HUES64 (cell line): ENCODE measurements at regions not wholly inside any gene's neighbourhood (a gene's known extent, or its start where the extent isn't known, plus 50 kb on each side); places are given as distances from the start of the nearest gene placed in this dataset.

Experiments
- H3K27ac ChIP-seq: 2 replicates; pipeline ENCODE4 v1.7.0; 2013; ENCODE audit warnings: low read depth, low read length, inconsistent platforms
- H3K27me3 ChIP-seq: 2 replicates; pipeline ENCODE4 v1.6.1; 2013; ENCODE audit warnings: mild to moderate bottlenecking, low read length; ENCODE audit not compliant: insufficient read depth
- H3K36me3 ChIP-seq: 2 replicates; pipeline ENCODE4 v1.6.1; 2013; ENCODE audit warnings: mild to moderate bottlenecking, low read length; ENCODE audit not compliant: insufficient read depth
- H3K4me1 ChIP-seq: 2 replicates; pipeline ENCODE4 v1.6.1; 2013; ENCODE audit warnings: mild to moderate bottlenecking, low read length, moderate library complexity; ENCODE audit not compliant: insufficient read depth
- H3K4me3 ChIP-seq: 2 replicates; pipeline ENCODE4 v1.5.1; 2013; ENCODE audit warnings: mild to moderate bottlenecking, low read length, moderate library complexity
- H3K9ac ChIP-seq: 2 replicates; pipeline ENCODE4 v1.6.1; 2013; ENCODE audit warnings: mild to moderate bottlenecking, low read depth, low read length
- H3K9me3 ChIP-seq: 2 replicates; pipeline ENCODE4 v1.6.1; 2013; ENCODE audit warnings: low read depth, low read length; ENCODE audit not compliant: insufficient read depth
- WGBS: fragments of 150-250, 120-280 bp; methylation state at CpG from one replicate; pipeline ENCODE4 v1.1.7; 2013; ENCODE audit warnings: missing lambda C conversion rate; 5-methylcytosine and 5-hydroxymethylcytosine counted together

GRCh38 chr11:120023551-120023950, 114.4 kb downstream of the TRIM29 start:
- Histone ChIP-seq H3K36me3 (no peaks in the 10 kb centered on the region), H3K4me3 (no peak overlapping the region), H3K9ac (no peak overlapping the region), H3K27me3 (no peaks in the 10 kb centered on the region), H3K4me1 (peaks cover 27% of the 10 kb centered on the region), H3K9me3 (no peaks in the 10 kb centered on the region), H3K27ac (no peak overlapping the region)
- 77% methylated on average over 5 of the region's 5 CpGs for WGBS

- Histone ChIP-seq H3K9me3 (no peaks in the 10 kb centered on the region), H3K27me3 (no peaks in the 10 kb centered on the region), H3K27ac (no peak overlapping the region), H3K4me1 (peaks cover 27% of the 10 kb centered on the region), H3K36me3 (no peaks in the 10 kb centered on the region), H3K9ac (no peak overlapping the region), H3K4me3 (no peak overlapping the region)
- WGBS = no CpG with 5 or more reads among the region's 1 CpG
These were observed 114.8 kb downstream of the TRIM29 start for GRCh38 chr11:120023120-120023519.

- Histone ChIP-seq H3K9ac (no peak overlapping the region), H3K27ac (no peak overlapping the region), H3K27me3 (no peaks in the 10 kb centered on the region), H3K9me3 (no peaks in the 10 kb centered on the region), H3K4me1 (peaks cover 30% of the 10 kb centered on the region), H3K4me3 (no peak overlapping the region), H3K36me3 (no peaks in the 10 kb centered on the region)
- 89% methylated on average over 5 of the region's 5 CpGs for WGBS
These were observed 115.3 kb downstream of the TRIM29 start for GRCh38 chr11:120022617-120023016.

- Histone ChIP-seq H3K4me3 (no peak overlapping the region), H3K9me3 (no peaks in the 10 kb centered on the region), H3K27me3 (no peaks in the 10 kb centered on the region), H3K36me3 (no peaks in the 10 kb centered on the region), H3K9ac (no peak overlapping the region), H3K4me1 (peaks cover 34% of the 10 kb centered on the region), H3K27ac (no peak overlapping the region)
- 94% methylated on average over 5 of the region's 5 CpGs for WGBS
These were observed 115.9 kb downstream of the TRIM29 start for GRCh38 chr11:120021978-120022377.

GRCh38 chr11:120021391-120021953, 116.4 kb downstream of the TRIM29 start:
- no peaks in the 10 kb centered on the region for H3K27me3 ChIP-seq
- 94% methylated on average over 7 of the region's 7 CpGs for WGBS
- peaks cover 34% of the 10 kb centered on the region for H3K4me1 ChIP-seq
- H3K9me3 ChIP-seq = no peaks in the 10 kb centered on the region
- H3K4me3 ChIP-seq = no peak overlapping the region
- H3K27ac ChIP-seq = no peak overlapping the region
- no peak overlapping the region for H3K9ac ChIP-seq
- H3K36me3 ChIP-seq = no peaks in the 10 kb centered on the region

GRCh38 chr11:120020981-120021380, 116.9 kb downstream of the TRIM29 start:
- H3K27ac ChIP-seq = no peak overlapping the region
- no peak overlapping the region for H3K4me3 ChIP-seq
- no peak overlapping the region for H3K9ac ChIP-seq
- WGBS = 40% methylated on average over 2 of the region's 2 CpGs
- H3K27me3 ChIP-seq = peaks cover 3% of the 10 kb centered on the region; the same call in 1 of the 2 replicates
- H3K4me1 ChIP-seq = peaks cover 34% of the 10 kb centered on the region
- no peaks in the 10 kb centered on the region for H3K36me3 ChIP-seq
- no peaks in the 10 kb centered on the region for H3K9me3 ChIP-seq

- no peak overlapping the region for H3K27ac ChIP-seq
- H3K9me3 ChIP-seq = no peaks in the 10 kb centered on the region
- H3K27me3 ChIP-seq = peaks cover 6% of the 10 kb centered on the region; the same call in 1 of the 2 replicates
- no peaks in the 10 kb centered on the region for H3K36me3 ChIP-seq
- H3K9ac ChIP-seq = no peak overlapping the region
- H3K4me3 ChIP-seq = no peak overlapping the region
- WGBS = 92% methylated on average over 4 of the region's 4 CpGs
- H3K4me1 ChIP-seq = peaks cover 34% of the 10 kb centered on the region
These were observed 117.4 kb downstream of the TRIM29 start for GRCh38 chr11:120020486-120020885.

- H3K27me3 ChIP-seq = peaks cover 11% of the 10 kb centered on the region; the same call in 1 of the 2 replicates
- no peaks in the 10 kb centered on the region for H3K36me3 ChIP-seq
- no peak overlapping the region for H3K27ac ChIP-seq
- H3K4me1 ChIP-seq = peaks cover 25% of the 10 kb centered on the region
- H3K9me3 ChIP-seq = no peaks in the 10 kb centered on the region
- H3K9ac ChIP-seq = no peak overlapping the region
- 93% methylated on average over 5 of the region's 5 CpGs for WGBS
- no peak overlapping the region for H3K4me3 ChIP-seq
These were observed 118.7 kb downstream of the TRIM29 start for GRCh38 chr11:120019191-120019590.

GRCh38 chr11:120017582-120018150, 120.2 kb downstream of the TRIM29 start:
- 50% methylated on average over 9 of the region's 9 CpGs for WGBS
- peaks cover 13% of the 10 kb centered on the region; the same call in 1 of the 2 replicates for H3K27me3 ChIP-seq
- peaks cover 21% of the 10 kb centered on the region for H3K4me1 ChIP-seq
- no peak overlapping the region for H3K9ac ChIP-seq
- H3K9me3 ChIP-seq = no peaks in the 10 kb centered on the region
- no peaks in the 10 kb centered on the region for H3K36me3 ChIP-seq
- no peak overlapping the region for H3K4me3 ChIP-seq
- H3K27ac ChIP-seq = no peak overlapping the region

GRCh38 chr11:120013325-120014250, 124.3 kb downstream of the TRIM29 start:
- 50% methylated on average over 28 of the region's 28 CpGs for WGBS
- Histone ChIP-seq H3K27me3 (peaks cover 13% of the 10 kb centered on the region; the same call in 1 of the 2 replicates), H3K4me3 (peak overlapping the region; percentile 25; the same call in 1 of the 2 replicates), H3K9me3 (no peaks in the 10 kb centered on the region), H3K9ac (no peak overlapping the region), H3K27ac (no peak overlapping the region), H3K4me1 (peaks cover 17% of the 10 kb centered on the region), H3K36me3 (no peaks in the 10 kb centered on the region)

- Histone ChIP-seq H3K9ac (no peak overlapping the region), H3K36me3 (no peaks in the 10 kb centered on the region), H3K4me1 (peaks cover 11% of the 10 kb centered on the region), H3K27me3 (peaks cover 13% of the 10 kb centered on the region; the same call in 1 of the 2 replicates), H3K4me3 (no peak overlapping the region), H3K27ac (no peak overlapping the region), H3K9me3 (no peaks in the 10 kb centered on the region)
- WGBS = 82% methylated on average over 7 of the region's 7 CpGs
These were observed 125.7 kb downstream of the TRIM29 start for GRCh38 chr11:120012245-120012644.
